B cell (primary cell): ENCODE measurements at regions not wholly inside any gene's neighbourhood (a gene's known extent, or its start where the extent isn't known, plus 50 kb on each side); places are given as distances from the start of the nearest gene placed in this dataset.

Source experiments
- ATAC-seq: fragments of 200-7000 bp; cut with Tn5 transposase; one replicate; pipeline ENCODE4 v1.10.0; 2021; ENCODE audit warnings: low read depth, mild to moderate bottlenecking, moderate number of reproducible peaks, moderate library complexity
- CTCF ChIA-PET: fragments of 350-600 bp; sonication (Branson Sonifier 250); formaldehyde crosslinking; loops from one replicate; lab custom pipeline; 2021; ENCODE audit warnings: antibody characterized with exemption, inconsistent platforms; lab: Charles Lee
- POLR2A ChIA-PET: fragments of 350-600 bp; sonication (Branson Sonifier 250); formaldehyde crosslinking; loops from one replicate; lab custom pipeline; 2021; ENCODE audit warnings: antibody characterized with exemption; lab: Charles Lee
- DNase-seq: peaks from one replicate; pipeline ENCODE4 v3.0.0; 2013
- H2AFZ ChIP-seq: 2 replicates; pipeline ENCODE4 v1.6.1; 2012; ENCODE audit warnings: mild to moderate bottlenecking, low read depth, low read length; ENCODE audit not compliant: insufficient read depth, poor library complexity, severe bottlenecking
- H3K27ac ChIP-seq, 2 donors: 1 replicate in 1 of 2; 2 replicates in 1 of 2; pipeline ENCODE4 v1.5.1; 2012 to 2013; ENCODE audit warnings: low read length in 2 of 2, mild to moderate bottlenecking in 2 of 2, moderate library complexity in 1 of 2
- H3K27me3 ChIP-seq, 4 experiments: fragments of 200-600 bp in 1 of 4; sonication (generic) in 1 of 4; replicated peaks in 1 of 4; 1 replicate in 2 of 4; 2 replicates in 2 of 4; pipeline versions ENCODE4 v1.6.1 to v1.7.0; 2013 to 2016; ENCODE audit warnings: low read length in 3 of 4, mild to moderate bottlenecking in 2 of 4, mixed read lengths in 1 of 4, moderate library complexity in 1 of 4; ENCODE audit not compliant: insufficient read depth in 4 of 4, control insufficient read depth in 3 of 4; ENCODE audit errors: control extremely low read depth in 1 of 4
- H3K36me3 ChIP-seq, 2 experiments: replicated peaks in 1 of 2; 1 replicate in 1 of 2; 2 replicates in 1 of 2; pipeline versions ENCODE4 v1.6.1 to v1.7.1; 2013; ENCODE audit warnings: low read length in 1 of 2; ENCODE audit not compliant: insufficient read depth in 2 of 2, control insufficient read depth in 1 of 2; ENCODE audit errors: control extremely low read depth in 1 of 2, extremely low read depth in 1 of 2
- H3K4me1 ChIP-seq, 2 donors: fragments of 200-600 bp in 1 of 2; sonication (generic) in 1 of 2; 1 replicate in 1 of 2; 2 replicates in 1 of 2; pipeline versions ENCODE4 v1.5.1 to v1.6.1; 2013 to 2017; ENCODE audit warnings: low read length in 2 of 2; ENCODE audit not compliant: control insufficient read depth in 2 of 2, insufficient read depth in 2 of 2
- H3K4me2 ChIP-seq: replicated peaks from 2 replicates; pipeline ENCODE3; 2012; ENCODE audit warnings: mild to moderate bottlenecking, low read depth, low read length; ENCODE audit not compliant: poor library complexity, severe bottlenecking
- H3K4me3 ChIP-seq, 5 experiments: fragments of 200-600 bp in 1 of 5; sonication (generic) in 1 of 5; 1 replicate in 3 of 5; 2 replicates in 2 of 5; pipeline versions ENCODE4 v1.5.1 to v1.7.0; 2011 to 2016; ENCODE audit warnings: low read length in 4 of 5, mild to moderate bottlenecking in 4 of 5, low read depth in 2 of 5, control low read depth in 1 of 5, moderate library complexity in 1 of 5; ENCODE audit not compliant: insufficient read depth in 1 of 5; ENCODE audit errors: control extremely low read depth in 1 of 5, extremely low read depth in 1 of 5
- H3K79me2 ChIP-seq: fragments of 200-600 bp; sonication (generic); one replicate; pipeline ENCODE4 v1.6.0; 2016; ENCODE audit warnings: low read length; ENCODE audit not compliant: control insufficient read depth, insufficient read depth
- H3K9ac ChIP-seq: fragments of 200-600 bp; sonication (generic); 2 replicates; pipeline ENCODE4 v1.6.1; 2017; ENCODE audit warnings: mild to moderate bottlenecking, low read length, moderate library complexity
- H3K9me3 ChIP-seq, 3 donors: one replicate each; pipeline versions ENCODE4 v1.6.1 to v1.7.1; 2013; ENCODE audit warnings: low read length in 2 of 3; ENCODE audit not compliant: control insufficient read depth in 2 of 3, insufficient read depth in 1 of 3; ENCODE audit errors: control extremely low read depth in 1 of 3
- H4K20me1 ChIP-seq: 2 replicates; pipeline ENCODE4 v1.6.0; 2012; ENCODE audit warnings: mild to moderate bottlenecking, low read length; ENCODE audit not compliant: insufficient read depth, control insufficient read depth, poor library complexity, severe bottlenecking
- H3K27ac Mint-ChIP-seq: one replicate; pipeline ENCODE4 v1.8.0; 2021; ENCODE audit warnings: mixed read lengths
- H3K27me3 Mint-ChIP-seq: one replicate; pipeline ENCODE4 v1.8.0; 2021; ENCODE audit warnings: mixed read lengths
- H3K4me1 Mint-ChIP-seq: one replicate; pipeline ENCODE4 v1.8.0; 2021; ENCODE audit warnings: mixed read lengths
- H3K4me3 Mint-ChIP-seq: one replicate; pipeline ENCODE4 v1.8.0; 2021; ENCODE audit warnings: mixed read lengths
- H3K9me3 Mint-ChIP-seq: one replicate; pipeline ENCODE4 v1.8.0; 2022; ENCODE audit warnings: mixed read lengths; ENCODE audit not compliant: insufficient read depth
- EZH2 ChIP-seq: IDR thresholded peaks from 2 replicates; pipeline ENCODE4 v1.6.1; 2012; ENCODE audit warnings: borderline replicate concordance, low read depth, mild to moderate bottlenecking, moderate library complexity, low read length; ENCODE audit not compliant: insufficient read depth, poor library complexity, severe bottlenecking
- WGBS: methylation state at CpG from one replicate; pipeline ENCODE4 v1.1.5; 2013; ENCODE audit warnings: missing lambda C conversion rate; ENCODE audit not compliant: insufficient coverage; 5-methylcytosine and 5-hydroxymethylcytosine counted together
- intact Hi-C: fragments of 100-400 bp; cut with micrococcal nuclease; formaldehyde crosslinking; loops from one replicate; pipeline ENCODE4 v1.10.0; 2022
- TF ChIP-seq, protein P1 (sequence below): fragments of 200-600 bp; IDR thresholded peaks from one replicate; pipeline ENCODE4 v1.8.0; 2022; ENCODE audit warnings: antibody characterized with exemption, mild to moderate bottlenecking

DNA sequence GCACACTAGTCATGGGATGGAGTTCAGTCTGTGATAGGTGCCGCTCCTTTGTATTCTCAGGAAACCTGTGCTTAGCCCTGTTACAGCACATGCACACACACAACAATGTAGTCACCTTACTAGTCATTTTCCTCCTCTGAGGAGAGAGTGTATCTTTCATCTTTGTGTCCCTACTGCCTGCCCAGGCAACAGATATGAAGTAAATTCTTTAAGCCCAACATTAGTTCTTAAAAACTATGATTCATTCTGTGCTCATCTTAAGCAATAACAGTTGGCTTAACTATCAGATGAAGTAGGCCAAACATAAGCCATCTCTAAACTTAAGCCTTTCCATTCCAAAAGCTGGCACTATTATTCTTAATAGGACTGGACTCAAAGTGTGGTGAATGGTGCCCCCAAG lies 186.5 kb downstream of the LNPK start:
- H3K4me2 ChIP-seq = no peak overlapping the region
- no CpG with 5 or more reads among the region's 1 CpG for WGBS

DNA sequence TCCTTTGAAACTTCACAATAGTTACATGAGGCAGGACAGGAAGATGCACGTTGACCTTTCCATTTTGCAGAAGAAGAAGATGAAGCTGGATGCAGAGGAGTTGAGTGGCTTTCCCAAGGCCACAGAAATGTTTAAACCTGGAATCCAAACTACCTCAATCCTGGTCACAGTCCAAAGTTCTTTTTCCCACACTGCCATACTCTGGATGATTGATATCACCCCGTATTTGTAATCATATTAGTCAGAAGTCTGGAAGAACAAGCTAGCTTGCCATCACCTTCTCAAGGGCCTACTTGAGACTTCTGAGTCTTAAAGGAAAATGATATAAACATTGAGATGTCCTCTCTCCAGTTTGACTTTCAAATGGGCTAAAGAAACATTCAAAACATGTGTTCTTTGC lies 190.1 kb downstream of the LNPK start:
- Mint-ChIP-seq H3K4me1 (no peaks in the 10 kb centered on the region), H3K9me3 (no peaks in the 10 kb centered on the region), H3K27me3 (no peaks in the 10 kb centered on the region), H3K27ac (no peak overlapping the region), H3K4me3 (no peak overlapping the region)
- WGBS = no CpG with 5 or more reads among the region's 2 CpGs
- no peaks in the 10 kb centered on the region for H3K9me3 ChIP-seq
- H3K36me3 ChIP-seq = no peaks in the 10 kb centered on the region
- H3K4me3 ChIP-seq = no peak overlapping the region
- intact Hi-C loops = no loop called here
- no peak overlapping the region for H3K27ac ChIP-seq
- DNase-seq = no peak
- no peak for ATAC-seq
- no peaks in the 10 kb centered on the region for H3K79me2 ChIP-seq
- ChIA-PET CTCF (no interaction called here), POLR2A (no interaction called here)
- no peak overlapping the region for H3K4me2 ChIP-seq
- no peak overlapping the region for H2AFZ ChIP-seq
- H3K4me1 ChIP-seq = no peaks in the 10 kb centered on the region
- no peak for TF ChIP-seq EZH2
- TF ChIP-seq, protein P1, sequence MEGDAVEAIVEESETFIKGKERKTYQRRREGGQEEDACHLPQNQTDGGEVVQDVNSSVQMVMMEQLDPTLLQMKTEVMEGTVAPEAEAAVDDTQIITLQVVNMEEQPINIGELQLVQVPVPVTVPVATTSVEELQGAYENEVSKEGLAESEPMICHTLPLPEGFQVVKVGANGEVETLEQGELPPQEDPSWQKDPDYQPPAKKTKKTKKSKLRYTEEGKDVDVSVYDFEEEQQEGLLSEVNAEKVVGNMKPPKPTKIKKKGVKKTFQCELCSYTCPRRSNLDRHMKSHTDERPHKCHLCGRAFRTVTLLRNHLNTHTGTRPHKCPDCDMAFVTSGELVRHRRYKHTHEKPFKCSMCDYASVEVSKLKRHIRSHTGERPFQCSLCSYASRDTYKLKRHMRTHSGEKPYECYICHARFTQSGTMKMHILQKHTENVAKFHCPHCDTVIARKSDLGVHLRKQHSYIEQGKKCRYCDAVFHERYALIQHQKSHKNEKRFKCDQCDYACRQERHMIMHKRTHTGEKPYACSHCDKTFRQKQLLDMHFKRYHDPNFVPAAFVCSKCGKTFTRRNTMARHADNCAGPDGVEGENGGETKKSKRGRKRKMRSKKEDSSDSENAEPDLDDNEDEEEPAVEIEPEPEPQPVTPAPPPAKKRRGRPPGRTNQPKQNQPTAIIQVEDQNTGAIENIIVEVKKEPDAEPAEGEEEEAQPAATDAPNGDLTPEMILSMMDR = no peak
- no peaks in the 10 kb centered on the region for H4K20me1 ChIP-seq
- no peaks in the 10 kb centered on the region for H3K27me3 ChIP-seq
- no peak overlapping the region for H3K9ac ChIP-seq

More for the DNA sequence above, 186.5 kb downstream of the LNPK start:
- H3K36me3 ChIP-seq = no peaks in the 10 kb centered on the region
- no peaks in the 10 kb centered on the region for H3K9me3 Mint-ChIP-seq
- H3K27ac Mint-ChIP-seq = no peak overlapping the region
- H3K4me3 ChIP-seq = no peak overlapping the region
- H3K4me1 Mint-ChIP-seq = no peaks in the 10 kb centered on the region
- H3K27me3 ChIP-seq = no peaks in the 10 kb centered on the region
- TF ChIP-seq, protein P1 = no peak
- no peak for TF ChIP-seq EZH2
- ATAC-seq (no peak), DNase-seq (no peak)
- CTCF ChIA-PET = no interaction called here
- POLR2A ChIA-PET = no interaction called here
- intact Hi-C loops = no loop called here
- no peak overlapping the region for H3K9ac ChIP-seq
- no peak overlapping the region for H3K27ac ChIP-seq
- H3K27me3 Mint-ChIP-seq = no peaks in the 10 kb centered on the region
- no peaks in the 10 kb centered on the region for H3K4me1 ChIP-seq
- H4K20me1 ChIP-seq = no peaks in the 10 kb centered on the region
- no peak overlapping the region for H2AFZ ChIP-seq
- no peaks in the 10 kb centered on the region for H3K79me2 ChIP-seq
- no peaks in the 10 kb centered on the region for H3K9me3 ChIP-seq
- H3K4me3 Mint-ChIP-seq = no peak overlapping the region
